ENCODE measurements at regions not wholly inside any gene's neighbourhood (a gene's known extent, or its start where the extent isn't known, plus 50 kb on each side); places are given as distances from the start of the nearest gene placed in this dataset.

GRCh38 chr3:148642214-148642613, 55.5 kb upstream of the AGTR1 start:
- Histone ChIP-seq H3K4me3 (ENCODE audit: insufficient read depth, low read depth, low read length) (no peak overlapping the region), H3K27me3 (ENCODE audit: control insufficient read depth, insufficient read depth, low read length) (no peaks in the 10 kb centered on the region), H3K36me3 (replicated peaks; ENCODE audit: control insufficient read depth, insufficient read depth, low read length) (no peaks in the 10 kb centered on the region)
- DNase-seq = no peak

- H3K36me3 ChIP-seq (replicated peaks; ENCODE audit: control insufficient read depth, insufficient read depth, low read length) = no peaks in the 10 kb centered on the region
- no peak overlapping the region for H3K4me3 ChIP-seq (ENCODE audit: insufficient read depth, low read depth, low read length)
- no peak for DNase-seq
- no peaks in the 10 kb centered on the region for H3K27me3 ChIP-seq (ENCODE audit: control insufficient read depth, insufficient read depth, low read length)
Observed at GRCh38 chr3:148642616-148643015, 55.1 kb upstream of the AGTR1 start.

- DNase-seq = no peak
- H3K27me3 ChIP-seq (ENCODE audit: control insufficient read depth, insufficient read depth, low read length) = no peaks in the 10 kb centered on the region
- no peaks in the 10 kb centered on the region for H3K36me3 ChIP-seq (replicated peaks; ENCODE audit: control insufficient read depth, insufficient read depth, low read length)
- no peak overlapping the region for H3K4me3 ChIP-seq (ENCODE audit: insufficient read depth, low read depth, low read length)
Observed at GRCh38 chr3:148643389-148643840, 54.3 kb upstream of the AGTR1 start.

GRCh38 chr3:148646126-148646665, 51.5 kb upstream of the AGTR1 start:
- no peaks in the 10 kb centered on the region for H3K27me3 ChIP-seq (ENCODE audit: control insufficient read depth, insufficient read depth, low read length)
- DNase-seq = no peak
- no peak overlapping the region for H3K4me3 ChIP-seq (ENCODE audit: insufficient read depth, low read depth, low read length)
- no peaks in the 10 kb centered on the region for H3K36me3 ChIP-seq (replicated peaks; ENCODE audit: control insufficient read depth, insufficient read depth, low read length)

Data from H7 (cell line).